Ishikawa (cell line): ENCODE measurements at regions not wholly inside any gene's neighbourhood (a gene's known extent, or its start where the extent isn't known, plus 50 kb on each side); places are given as distances from the start of the nearest gene placed in this dataset.

ENCODE experiments used
- CEBPB ChIP-seq: IDR thresholded peaks from 2 replicates; pipeline ENCODE4 v1.6.1; 2012
- CREB1 ChIP-seq: IDR thresholded peaks from 2 replicates; pipeline ENCODE4 v1.6.1; 2012; ENCODE audit warnings: low read depth
- EGR1 ChIP-seq: IDR thresholded peaks from 2 replicates; pipeline ENCODE4 v1.6.1; 2012
- EP300 ChIP-seq: IDR thresholded peaks from 2 replicates; pipeline ENCODE4 v1.6.1; 2012; ENCODE audit warnings: borderline replicate concordance
- FOXM1 ChIP-seq: IDR thresholded peaks from 2 replicates; pipeline ENCODE4 v1.6.1; 2012; ENCODE audit warnings: low read depth, borderline replicate concordance
- NFIC ChIP-seq: IDR thresholded peaks from 2 replicates; pipeline ENCODE4 v1.6.1; 2012
- RAD21 ChIP-seq: IDR thresholded peaks from 2 replicates; pipeline ENCODE4 v1.6.1; 2012; ENCODE audit warnings: low read depth
- REST ChIP-seq: IDR thresholded peaks from 2 replicates; pipeline ENCODE4 v1.6.1; 2012; ENCODE audit warnings: low read depth, mild to moderate bottlenecking
- TAF1 ChIP-seq: IDR thresholded peaks from 2 replicates; pipeline ENCODE4 v1.6.1; 2012; ENCODE audit warnings: low read depth, mild to moderate bottlenecking
- TCF12 ChIP-seq: IDR thresholded peaks from 2 replicates; pipeline ENCODE4 v1.6.1; 2012; ENCODE audit warnings: low read depth
- TEAD4 ChIP-seq: IDR thresholded peaks from 2 replicates; pipeline ENCODE4 v1.6.1; 2012
- YY1 ChIP-seq: IDR thresholded peaks from 2 replicates; pipeline ENCODE4 v1.6.1; 2012; ENCODE audit warnings: low read depth
- ZBTB7A ChIP-seq: IDR thresholded peaks from 2 replicates; pipeline ENCODE4 v1.6.1; 2012; ENCODE audit warnings: low read depth
- TF ChIP-seq, protein P1 (sequence below): IDR thresholded peaks from 2 replicates; pipeline ENCODE4 v1.6.1; 2012
- TF ChIP-seq, protein P2 (sequence below): IDR thresholded peaks from 2 replicates; pipeline ENCODE4 v1.6.1; 2012

GRCh38 chr10:111474786-111475185 lies 398.0 kb downstream of the ADRA2A start:
- TF ChIP-seq, protein P1, sequence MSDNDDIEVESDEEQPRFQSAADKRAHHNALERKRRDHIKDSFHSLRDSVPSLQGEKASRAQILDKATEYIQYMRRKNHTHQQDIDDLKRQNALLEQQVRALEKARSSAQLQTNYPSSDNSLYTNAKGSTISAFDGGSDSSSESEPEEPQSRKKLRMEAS, result no peak
- no peak for TF ChIP-seq CREB1
- no peak for TF ChIP-seq YY1
- TF ChIP-seq TCF12, result no peak
- no peak for TF ChIP-seq EGR1

DNA sequence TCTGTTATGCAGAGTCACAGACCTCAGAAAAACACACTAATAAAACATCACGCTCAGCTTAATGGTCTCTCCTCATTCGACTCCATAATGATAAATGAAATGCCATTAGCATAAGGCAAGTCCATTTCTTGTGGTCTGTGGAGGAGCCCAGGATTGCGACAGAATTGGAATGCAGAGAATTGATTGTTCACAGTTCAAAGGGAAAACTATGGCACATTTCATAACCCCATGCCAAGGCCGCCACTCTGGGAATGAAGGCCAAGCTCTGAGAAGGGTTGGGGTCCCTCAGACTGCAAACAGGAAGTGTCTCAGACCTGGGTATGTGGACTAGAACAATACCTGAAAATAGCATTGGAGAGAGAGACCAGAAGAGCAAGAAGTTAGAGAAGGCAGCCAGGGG lies 398.9 kb downstream of the ADRA2A start:
- no peak for TF ChIP-seq RAD21
- TF ChIP-seq, protein P1, result no peak
- TF ChIP-seq TEAD4, result no peak
- TF ChIP-seq FOXM1, result no peak
- no peak for TF ChIP-seq ZBTB7A
- TF ChIP-seq CREB1, result no peak
- TF ChIP-seq TAF1, result no peak
- TF ChIP-seq EGR1, result no peak
- TF ChIP-seq NFIC, result no peak
- TF ChIP-seq, protein P2, sequence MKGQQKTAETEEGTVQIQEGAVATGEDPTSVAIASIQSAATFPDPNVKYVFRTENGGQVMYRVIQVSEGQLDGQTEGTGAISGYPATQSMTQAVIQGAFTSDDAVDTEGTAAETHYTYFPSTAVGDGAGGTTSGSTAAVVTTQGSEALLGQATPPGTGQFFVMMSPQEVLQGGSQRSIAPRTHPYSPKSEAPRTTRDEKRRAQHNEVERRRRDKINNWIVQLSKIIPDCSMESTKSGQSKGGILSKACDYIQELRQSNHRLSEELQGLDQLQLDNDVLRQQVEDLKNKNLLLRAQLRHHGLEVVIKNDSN, result no peak
- no peak for TF ChIP-seq YY1
- no peak for TF ChIP-seq EP300
- no peak for TF ChIP-seq REST
- TF ChIP-seq TCF12, result no peak
- no peak for TF ChIP-seq CEBPB

GRCh38 chr10:111478651-111479050 lies 401.8 kb downstream of the ADRA2A start:
- no peak for TF ChIP-seq FOXM1
- TF ChIP-seq YY1, result no peak
- TF ChIP-seq, protein P2, result no peak
- TF ChIP-seq CEBPB, result no peak
- no peak for TF ChIP-seq ZBTB7A

GRCh38 chr10:111479966-111480365 lies 403.1 kb downstream of the ADRA2A start:
- no peak for TF ChIP-seq TCF12
- TF ChIP-seq FOXM1, result no peak
- TF ChIP-seq TAF1, result no peak
- no peak for TF ChIP-seq NFIC
- no peak for TF ChIP-seq EP300
- TF ChIP-seq, protein P2, result no peak
- TF ChIP-seq REST, result no peak
- TF ChIP-seq, protein P1, result no peak
- TF ChIP-seq TEAD4, result no peak
- no peak for TF ChIP-seq YY1
- no peak for TF ChIP-seq ZBTB7A
- TF ChIP-seq RAD21, result no peak

DNA sequence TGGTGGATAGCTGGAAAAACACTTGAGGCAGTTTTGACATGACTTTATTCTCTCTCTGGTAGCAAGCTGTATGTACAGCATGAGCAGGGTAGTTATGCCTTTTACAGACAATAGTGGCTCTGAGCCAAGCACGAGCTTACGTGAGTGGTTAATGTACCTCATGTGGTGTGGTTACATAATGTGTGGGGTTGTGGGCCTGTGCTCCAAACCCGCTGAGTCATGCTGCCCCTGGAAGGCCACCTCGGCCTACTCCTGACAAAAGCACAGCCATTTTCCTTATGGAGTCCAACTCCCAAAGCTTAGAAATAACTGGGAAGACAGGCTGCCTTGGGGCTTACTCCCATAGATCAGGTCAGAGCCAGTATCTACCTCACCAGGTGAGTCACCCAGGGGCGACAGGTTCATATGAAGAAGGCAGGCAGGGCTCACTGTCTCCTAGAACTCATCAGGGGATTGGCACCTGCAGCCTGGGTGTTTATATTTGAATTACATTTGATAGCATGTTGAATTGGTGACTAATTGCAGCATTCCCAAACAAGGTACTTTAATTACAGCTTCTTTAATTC lies 404.5 kb downstream of the ADRA2A start:
- TF ChIP-seq RAD21 (no peak), TEAD4 (no peak), FOXM1 (no peak), EGR1 (no peak), TAF1 (no peak)
- TF ChIP-seq, protein P2, result peak; percentile 57

DNA sequence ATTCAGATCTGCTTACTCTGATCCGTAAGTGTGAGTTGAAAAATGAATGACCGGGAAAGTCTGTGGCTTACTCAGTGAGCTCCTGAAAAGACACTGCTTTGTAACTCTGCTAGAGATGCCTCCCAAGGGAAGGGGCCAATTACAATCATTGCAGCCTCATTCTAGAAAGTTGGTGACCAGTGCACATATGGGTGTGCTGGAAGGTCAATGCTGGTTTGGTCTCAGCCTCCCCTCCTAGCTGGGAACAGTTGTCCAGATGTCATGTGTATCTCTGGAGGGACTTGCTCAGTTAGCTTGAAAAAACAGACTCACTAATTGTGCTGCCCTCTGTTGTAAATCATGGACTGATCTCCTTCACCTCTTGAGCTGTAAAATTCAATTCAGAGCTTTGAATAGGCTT lies 405.0 kb downstream of the ADRA2A start:
- no peak for TF ChIP-seq ZBTB7A
- TF ChIP-seq, protein P2, result no peak
- no peak for TF ChIP-seq RAD21
- TF ChIP-seq REST, result no peak
- no peak for TF ChIP-seq TCF12
- TF ChIP-seq EGR1, result no peak
- no peak for TF ChIP-seq CREB1
- TF ChIP-seq TAF1, result no peak
- TF ChIP-seq NFIC, result no peak
- TF ChIP-seq CEBPB, result no peak
- no peak for TF ChIP-seq YY1
- TF ChIP-seq TEAD4, result no peak
- TF ChIP-seq, protein P1, result no peak
